ENCODE measurements at regions not wholly inside any gene's neighbourhood (a gene's known extent, or its start where the extent isn't known, plus 50 kb on each side); places are given as distances from the start of the nearest gene placed in this dataset.

GRCh38 chr1:24998563-24999245, 68.6 kb upstream of the RUNX3 start:
- no peak for TF ChIP-seq CTCF (conservative IDR thresholded peaks at IDR 0.05; ENCODE audit: low read length)
- TF ChIP-seq EZH2phosphoT487 (IDR thresholded peaks at IDR 0.05; ENCODE audit: borderline replicate concordance, low read depth, low read length), result no peak
